HepG2 (cell line): ENCODE measurements at regions not wholly inside any gene's neighbourhood (a gene's known extent, or its start where the extent isn't known, plus 50 kb on each side); places are given as distances from the start of the nearest gene placed in this dataset.

ENCODE experiments used
- ATAC-seq: fragments of 200-7000 bp; cut with Tn5 transposase; 3 replicates; pipeline ENCODE4 v1.9.1; 2020; ENCODE audit warnings: mild to moderate bottlenecking, moderate library complexity
- BruUV-seq: library from RNA; stranded (reverse); fragments of 400-500 nt; replicated peaks from 2 replicates; lab custom pipeline; 2021; lab: Mats Ljungman, UMichigan
- CTCF ChIA-PET: fragments of 300-600 bp; formaldehyde crosslinking; extraction: SDS; loops from one replicate; lab custom pipeline; 2021; ENCODE audit warnings: low total read pairs, inconsistent platforms, low intra/inter-chr PET ratio; lab: Yijun Ruan, JAX
- POLR2A ChIA-PET: fragments of 350-600 bp; sonication (Branson Sonifier 250); formaldehyde crosslinking; loops from one replicate; lab custom pipeline; 2020; ENCODE audit warnings: antibody characterized with exemption, inconsistent platforms; lab: Yijun Ruan, JAX
- DNase-seq: peaks from one replicate; pipeline ENCODE4 v3.0.0-alpha.2; 2015; ENCODE audit warnings: low spot score
- FAIRE-seq: peaks from 3 replicates; lab custom pipeline; 2011; peaks lifted over from hg19 to GRCh38; lab: Jason Lieb, UNC
- H2AFZ ChIP-seq: one replicate; pipeline ENCODE4 v1.6.1; 2011; ENCODE audit warnings: low read length, inconsistent platforms
- H3K27ac ChIP-seq: fragments of 300-600 bp; 3 replicates; pipeline ENCODE4 v1.8.0; 2011; ENCODE audit warnings: mixed run types, mild to moderate bottlenecking, mixed read lengths, low read length, inconsistent platforms; ENCODE audit not compliant: insufficient read depth; ENCODE audit errors: extremely low read length
- H3K27me3 ChIP-seq, 2 experiments: fragments of 200-600 bp in 1 of 2; 2 replicates in 1 of 2; 3 replicates in 1 of 2; pipeline versions ENCODE4 v1.6.0 to v1.8.0; 2011; ENCODE audit warnings: low read length in 2 of 2, mild to moderate bottlenecking in 2 of 2, moderate library complexity in 2 of 2, inconsistent platforms in 1 of 2; ENCODE audit not compliant: insufficient read depth in 2 of 2, control insufficient read depth in 1 of 2
- H3K36me3 ChIP-seq, 2 experiments: fragments of 200-600 bp in 1 of 2; replicated peaks in 1 of 2; 2 replicates in 1 of 2; 3 replicates in 1 of 2; pipeline versions ENCODE4 v1.5.1 to v1.8.0; 2011; ENCODE audit warnings: low read length in 2 of 2, inconsistent platforms in 1 of 2; ENCODE audit not compliant: insufficient read depth in 2 of 2, control insufficient read depth in 1 of 2
- H3K4me1 ChIP-seq: 2 replicates; pipeline ENCODE4 v1.5.1; 2012; ENCODE audit warnings: low read length, inconsistent platforms; ENCODE audit not compliant: insufficient read depth
- H3K4me2 ChIP-seq: 2 replicates; pipeline ENCODE4 v1.6.0; 2011; ENCODE audit warnings: low read depth, low read length, inconsistent platforms
- H3K4me3 ChIP-seq, 3 experiments: fragments of 200-600 bp in 1 of 3; sonication (generic), shearing (Covaris generic) in 1 of 3; replicated peaks in 1 of 3; 2 replicates each; pipeline ENCODE4 v1.5.1; 2011 to 2016; ENCODE audit warnings: low read length in 3 of 3, inconsistent platforms in 2 of 3, low read depth in 2 of 3, mild to moderate bottlenecking in 2 of 3, control low read depth in 1 of 3, mixed read lengths in 1 of 3; ENCODE audit not compliant: insufficient read depth in 1 of 3
- H3K79me2 ChIP-seq: one replicate; pipeline ENCODE4 v1.6.1; 2011; ENCODE audit warnings: low read length, inconsistent platforms; ENCODE audit not compliant: insufficient read depth
- H3K9ac ChIP-seq: 2 replicates; pipeline ENCODE4 v1.6.0; 2011; ENCODE audit warnings: mild to moderate bottlenecking, low read depth, low read length, inconsistent platforms; ENCODE audit not compliant: insufficient read depth
- H3K9me3 ChIP-seq: 2 replicates; pipeline ENCODE4 v1.5.1; 2012; ENCODE audit warnings: mild to moderate bottlenecking, low read length
- H4K20me1 ChIP-seq: 2 replicates; pipeline ENCODE4 v1.6.0; 2011; ENCODE audit warnings: inconsistent platforms, mild to moderate bottlenecking, low read length, moderate library complexity; ENCODE audit not compliant: insufficient read depth
- FUBP1 ChIP-seq: sonication (generic); formaldehyde crosslinking; IDR thresholded peaks from 2 replicates; pipeline ENCODE4 v1.5.1; 2020; ENCODE audit warnings: missing genetic modification reagents, mild to moderate bottlenecking, borderline replicate concordance
- PAWR ChIP-seq: sonication (generic); formaldehyde crosslinking; IDR thresholded peaks from 2 replicates; pipeline ENCODE4 v1.4.0; 2020; ENCODE audit warnings: missing genetic modification reagents, mild to moderate bottlenecking, borderline replicate concordance
- SMAD3 ChIP-seq: sonication (generic); formaldehyde crosslinking; IDR thresholded peaks from 2 replicates; pipeline ENCODE4 v1.4.0; 2020; ENCODE audit warnings: missing genetic modification reagents
- SPEN ChIP-seq: sonication (generic); formaldehyde crosslinking; IDR thresholded peaks from 2 replicates; pipeline ENCODE4 v1.5.1; 2020; ENCODE audit warnings: low read depth, mild to moderate bottlenecking, missing genetic modification reagents
- SRSF9 ChIP-seq: fragments of 200-400 bp; formaldehyde crosslinking; IDR thresholded peaks from 2 replicates; pipeline ENCODE4 v1.6.1; 2018; ENCODE audit warnings: borderline replicate concordance, mild to moderate bottlenecking, low read depth, low read length; ENCODE audit not compliant: insufficient read depth, poor library complexity, severe bottlenecking
- ZBTB34 ChIP-seq: sonication (generic); formaldehyde crosslinking; IDR thresholded peaks from 2 replicates; pipeline ENCODE4 v1.8.0; 2022; ENCODE audit warnings: mild to moderate bottlenecking, missing genetic modification reagents
- ZNF431 ChIP-seq: sonication (generic); formaldehyde crosslinking; IDR thresholded peaks from 2 replicates; pipeline ENCODE4 v1.9.0; 2022; ENCODE audit warnings: missing genetic modification reagents, low read depth, mild to moderate bottlenecking, borderline replicate concordance
- ZNF589 ChIP-seq: sonication (generic); formaldehyde crosslinking; conservative IDR thresholded peaks from 2 replicates; pipeline ENCODE4 v1.8.0; 2022; ENCODE audit warnings: mild to moderate bottlenecking, moderate library complexity, missing genetic modification reagents
- WGBS: methylation state at CpG from one replicate; pipeline ENCODE4 v1.1.6; 2017; ENCODE audit warnings: low lambda C conversion rate; 5-methylcytosine and 5-hydroxymethylcytosine counted together
- in situ Hi-C: cut with HindIII; loops from 2 replicates; pipeline ENCODE4 v1.10.0; 2017; ENCODE audit warnings: low pct_unique_long_range_greater_than_20kb; ENCODE audit not compliant: extremely low pct_ligation_motif_present
- intact Hi-C: fragments of 100-400 bp; cut with micrococcal nuclease; formaldehyde crosslinking; loops from one replicate; pipeline ENCODE4 v1.10.0; 2022; ENCODE audit not compliant: unreplicated experiment
- TF ChIP-seq, protein P1 (sequence below): sonication (generic); formaldehyde crosslinking; conservative IDR thresholded peaks from 2 replicates; pipeline ENCODE4 v1.4.0; 2020; ENCODE audit warnings: missing genetic modification reagents

DNA sequence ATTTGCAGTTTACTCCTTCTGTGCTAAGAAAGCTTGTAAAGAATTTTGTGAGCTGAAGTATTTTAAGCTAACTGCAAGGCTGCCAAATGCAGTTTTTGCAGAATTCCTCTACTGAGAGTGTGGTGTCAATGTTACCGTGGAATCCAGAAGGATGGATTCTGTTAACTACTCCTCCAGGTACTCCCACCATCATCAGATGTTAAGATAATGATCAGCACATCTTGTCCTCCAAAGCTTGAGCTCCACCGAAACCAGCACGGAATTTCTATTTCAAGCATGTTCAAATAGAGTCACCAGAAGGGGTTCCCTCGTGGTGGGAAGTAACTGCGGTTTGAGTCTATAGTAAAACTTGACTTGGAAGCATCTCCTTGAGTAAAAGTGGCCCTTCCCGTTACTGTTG, 64.3 kb upstream of the CDKN3 start:
- in situ Hi-C loops, result no loop called here

GRCh38 chr14:54333511-54333910, 63.3 kb upstream of the CDKN3 start:
- no TSS peak for BruUV-seq
- in situ Hi-C loops, result no loop called here
- DNase-seq, result no peak

More for the DNA sequence above, 64.3 kb upstream of the CDKN3 start:
- Histone ChIP-seq H4K20me1 (no peaks in the 10 kb centered on the region), H2AFZ (no peak overlapping the region), H3K27ac (no peak overlapping the region), H3K9me3 (no peaks in the 10 kb centered on the region), H3K4me3 (no peak overlapping the region), H3K36me3 (no peaks in the 10 kb centered on the region), H3K9ac (no peak overlapping the region), H3K79me2 (no peaks in the 10 kb centered on the region), H3K27me3 (no peaks in the 10 kb centered on the region), H3K4me1 (peaks cover 15% of the 10 kb centered on the region), H3K4me2 (no peak overlapping the region)
- ChIA-PET POLR2A (no interaction called here), CTCF (no interaction called here)
- BruUV-seq, result no TSS peak
- no peak for ATAC-seq
- 89% methylated on average over 6 of the region's 6 CpGs for WGBS
- FAIRE-seq, result no peak
- intact Hi-C loops, result no loop called here
- no peak for DNase-seq
- TF ChIP-seq SRSF9 (no peak), ZNF589 (no peak)

More at GRCh38 chr14:54333511-54333910, 63.3 kb upstream of the CDKN3 start:
- Histone ChIP-seq H3K4me3 (no peak overlapping the region), H3K9ac (no peak overlapping the region), H3K79me2 (no peaks in the 10 kb centered on the region), H3K36me3 (no peaks in the 10 kb centered on the region), H3K4me2 (no peak overlapping the region), H3K4me1 (peaks cover 15% of the 10 kb centered on the region), H4K20me1 (no peaks in the 10 kb centered on the region), H3K27ac (no peak overlapping the region), H2AFZ (no peak overlapping the region), H3K27me3 (no peaks in the 10 kb centered on the region), H3K9me3 (no peaks in the 10 kb centered on the region)
- intact Hi-C loops, result no loop called here
- WGBS, result 91% methylated on average over 4 of the region's 4 CpGs
- ChIA-PET CTCF (no interaction called here), POLR2A (no interaction called here)
- FAIRE-seq, result no peak
- no peak for ATAC-seq
- TF ChIP-seq, protein P1, sequence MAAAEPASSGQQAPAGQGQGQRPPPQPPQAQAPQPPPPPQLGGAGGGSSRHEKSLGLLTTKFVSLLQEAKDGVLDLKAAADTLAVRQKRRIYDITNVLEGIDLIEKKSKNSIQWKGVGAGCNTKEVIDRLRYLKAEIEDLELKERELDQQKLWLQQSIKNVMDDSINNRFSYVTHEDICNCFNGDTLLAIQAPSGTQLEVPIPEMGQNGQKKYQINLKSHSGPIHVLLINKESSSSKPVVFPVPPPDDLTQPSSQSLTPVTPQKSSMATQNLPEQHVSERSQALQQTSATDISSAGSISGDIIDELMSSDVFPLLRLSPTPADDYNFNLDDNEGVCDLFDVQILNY (CRISPR knock-in tag), result no peak
- no peak for TF ChIP-seq ZBTB34
- TF ChIP-seq SPEN (CRISPR knock-in tag), result no peak
- TF ChIP-seq PAWR, result no peak
- TF ChIP-seq FUBP1 (CRISPR knock-in tag), result no peak
- TF ChIP-seq SMAD3 (CRISPR knock-in tag), result no peak
- no peak for TF ChIP-seq ZNF431 (CRISPR knock-in tag)
